ENCODE measurements at regions not wholly inside any gene's neighbourhood (a gene's known extent, or its start where the extent isn't known, plus 50 kb on each side); places are given as distances from the start of the nearest gene placed in this dataset.

- TF ChIP-seq POLR2A (IDR thresholded peaks at IDR 0.05) (no peak), CTCF (IDR thresholded peaks at IDR 0.05) (no peak), POLR2AphosphoS5 (IDR thresholded peaks at IDR 0.05) (no peak)
Observed at GRCh38 chr13:46996316-46997030, 99.6 kb upstream of the HTR2A start.

Measured in sigmoid colon (tissue), 4 donors.